ENCODE measurements at regions not wholly inside any gene's neighbourhood (a gene's known extent, or its start where the extent isn't known, plus 50 kb on each side); places are given as distances from the start of the nearest gene placed in this dataset.

- no peak overlapping the region for H3K4me3 ChIP-seq (ENCODE audit: extremely low read depth, insufficient read depth, low read length, poor library complexity, severe bottlenecking)
- H3K4me1 ChIP-seq (ENCODE audit: control insufficient read depth, insufficient read depth, low read length, poor library complexity, severe bottlenecking), result no peaks in the 10 kb centered on the region
- no peak overlapping the region for H3K27ac ChIP-seq (ENCODE audit: low read depth, low read length, severe bottlenecking)
- 88% methylated on average over 1 of the region's 1 CpG; no CpG with 5 or more reads in 1 of the 2 experiments for WGBS, 2 experiments (ENCODE audit: insufficient coverage in 2 of 2)
- H3K9me3 ChIP-seq (ENCODE audit: control insufficient read depth, low read length), result peaks cover 8% of the 10 kb centered on the region
- no peaks in the 10 kb centered on the region for H3K36me3 ChIP-seq (ENCODE audit: control insufficient read depth, insufficient read depth, low read length)
These were observed 385.2 kb downstream of the DUSP10 start for GRCh38 chr1:221356693-221357092.

DNA sequence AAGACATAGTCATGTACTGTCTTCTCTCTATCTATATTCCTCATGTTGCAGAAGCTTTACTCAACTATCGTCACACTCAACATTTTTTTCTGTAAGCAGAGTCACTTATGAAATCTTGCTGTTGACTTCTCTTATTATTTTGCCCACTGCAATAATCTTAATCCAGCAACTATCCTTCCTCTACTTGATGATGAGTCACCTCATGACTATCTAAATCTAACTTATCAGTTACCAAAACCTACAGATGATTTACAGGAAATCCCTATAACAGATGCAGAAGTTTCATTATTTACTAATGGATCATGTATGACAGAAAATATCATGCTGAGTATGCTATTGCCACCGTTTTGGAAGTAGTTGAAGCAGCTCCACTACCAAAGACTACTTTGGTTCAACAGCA lies 378.9 kb downstream of the DUSP10 start:
- Histone ChIP-seq H3K9me3 (ENCODE audit: control insufficient read depth, low read length) (no peaks in the 10 kb centered on the region), H3K36me3 (ENCODE audit: control insufficient read depth, insufficient read depth, low read length) (no peaks in the 10 kb centered on the region), H3K4me3 (ENCODE audit: extremely low read depth, insufficient read depth, low read length, poor library complexity, severe bottlenecking) (no peak overlapping the region), H3K27ac (ENCODE audit: low read depth, low read length, severe bottlenecking) (no peak overlapping the region), H3K4me1 (ENCODE audit: control insufficient read depth, insufficient read depth, low read length, poor library complexity, severe bottlenecking) (no peaks in the 10 kb centered on the region)
- WGBS, 2 experiments (ENCODE audit: insufficient coverage in 2 of 2), result 86% methylated on average over 1 to 2 of the region's 2 CpGs

DNA sequence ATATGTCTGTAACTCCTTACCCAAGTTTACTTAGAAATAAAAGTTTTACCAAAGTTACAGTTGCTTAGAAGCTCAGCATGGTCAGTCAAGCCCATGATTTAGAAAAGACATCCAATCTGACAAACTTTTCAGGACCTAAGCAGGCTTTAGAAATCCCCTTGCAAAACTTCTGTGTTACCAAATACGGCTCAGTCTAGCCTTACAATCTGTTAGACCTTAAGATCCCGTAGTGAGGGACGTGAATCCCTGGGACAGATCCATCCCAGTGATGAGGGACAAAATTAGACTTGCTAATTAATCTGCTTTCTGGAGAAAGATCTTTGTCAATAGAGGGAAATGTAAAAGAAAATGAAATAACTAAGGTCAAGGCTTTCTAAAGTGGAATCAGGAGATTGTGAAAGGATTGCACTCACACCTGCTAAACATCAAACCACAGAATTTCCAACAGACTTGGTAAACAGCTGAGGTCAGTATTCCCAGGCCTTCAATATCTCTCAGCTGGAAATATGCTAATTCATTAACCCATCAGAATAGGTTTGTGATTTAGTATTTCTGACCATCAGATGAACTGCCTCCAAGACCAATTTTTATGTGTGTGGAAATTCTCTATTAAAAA lies 375.3 kb downstream of the DUSP10 start:
- 58 to 71% methylated on average over 1 to 3 of the region's 3 CpGs for WGBS, 2 experiments (ENCODE audit: insufficient coverage in 2 of 2)
- Histone ChIP-seq H3K27ac (ENCODE audit: low read depth, low read length, severe bottlenecking) (no peak overlapping the region), H3K36me3 (ENCODE audit: control insufficient read depth, insufficient read depth, low read length) (no peaks in the 10 kb centered on the region)

DNA sequence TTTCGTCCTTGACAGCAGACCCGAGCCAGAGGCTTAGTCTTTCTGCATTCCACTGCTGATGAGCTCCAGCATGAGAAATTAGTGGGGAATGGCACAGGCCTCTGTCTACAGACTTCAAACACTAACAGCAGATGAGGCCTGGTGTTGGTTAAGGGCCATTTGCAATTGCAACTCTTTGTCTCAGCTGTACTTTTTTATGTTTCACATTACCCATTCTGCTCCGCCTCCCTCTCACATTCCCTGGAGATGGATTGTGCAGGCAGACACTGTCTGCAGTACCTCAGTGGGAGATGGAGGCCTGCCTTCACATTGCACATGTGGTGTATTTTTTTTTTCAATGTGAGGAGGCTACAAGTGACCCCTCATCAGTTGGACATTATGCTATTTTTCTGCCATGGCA lies 370.2 kb downstream of the DUSP10 start:
- no peaks in the 10 kb centered on the region for H3K4me1 ChIP-seq (ENCODE audit: control insufficient read depth, insufficient read depth, low read length, poor library complexity, severe bottlenecking)
- peak overlapping the region; percentile 51 for H3K27ac ChIP-seq (ENCODE audit: low read depth, low read length, severe bottlenecking)
- WGBS, 2 experiments (ENCODE audit: insufficient coverage in 2 of 2), result 58 to 78% methylated on average over 2 to 3 of the region's 3 CpGs
- H3K9me3 ChIP-seq (ENCODE audit: control insufficient read depth, low read length), result peaks cover 4% of the 10 kb centered on the region
- H3K4me3 ChIP-seq (ENCODE audit: extremely low read depth, insufficient read depth, low read length, poor library complexity, severe bottlenecking), result no peak overlapping the region
- H3K36me3 ChIP-seq (ENCODE audit: control insufficient read depth, insufficient read depth, low read length), result no peaks in the 10 kb centered on the region

More for the DNA sequence above, 375.3 kb downstream of the DUSP10 start:
- H3K9me3 ChIP-seq (ENCODE audit: control insufficient read depth, low read length), result peaks cover 4% of the 10 kb centered on the region
- no peaks in the 10 kb centered on the region for H3K4me1 ChIP-seq (ENCODE audit: control insufficient read depth, insufficient read depth, low read length, poor library complexity, severe bottlenecking)
- H3K4me3 ChIP-seq (ENCODE audit: extremely low read depth, insufficient read depth, low read length, poor library complexity, severe bottlenecking), result no peak overlapping the region

DNA sequence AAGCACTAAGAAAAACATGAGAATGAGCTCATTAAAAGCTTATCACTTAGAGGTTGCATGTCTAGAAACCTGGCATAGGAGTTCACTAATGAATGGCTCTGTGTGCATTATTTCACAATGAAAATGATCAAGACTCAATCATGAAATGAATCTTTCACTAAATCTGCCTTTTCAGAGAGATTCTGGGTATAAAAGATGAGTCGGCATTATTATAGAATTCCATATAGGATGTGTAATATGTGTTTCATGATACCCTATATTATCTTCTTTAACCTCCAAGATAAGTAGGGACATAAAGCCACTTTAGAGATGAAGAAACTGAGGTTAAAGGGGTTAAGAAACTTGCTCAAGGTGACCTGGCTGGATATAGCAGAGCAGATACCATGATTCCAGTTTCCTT lies 368.1 kb downstream of the DUSP10 start:
- Histone ChIP-seq H3K4me1 (ENCODE audit: control insufficient read depth, insufficient read depth, low read length, poor library complexity, severe bottlenecking) (no peaks in the 10 kb centered on the region), H3K9me3 (ENCODE audit: control insufficient read depth, low read length) (peaks cover 4% of the 10 kb centered on the region), H3K27ac (ENCODE audit: low read depth, low read length, severe bottlenecking) (no peak overlapping the region), H3K4me3 (ENCODE audit: extremely low read depth, insufficient read depth, low read length, poor library complexity, severe bottlenecking) (no peak overlapping the region), H3K36me3 (ENCODE audit: control insufficient read depth, insufficient read depth, low read length) (no peaks in the 10 kb centered on the region)
- WGBS, 2 experiments (ENCODE audit: insufficient coverage in 2 of 2), result no CpG with 5 or more reads among the region's 1 CpG

GRCh38 chr1:221376286-221376685 lies 365.6 kb downstream of the DUSP10 start:
- no peak overlapping the region for H3K27ac ChIP-seq (ENCODE audit: low read depth, low read length, severe bottlenecking)
- H3K4me1 ChIP-seq (ENCODE audit: control insufficient read depth, insufficient read depth, low read length, poor library complexity, severe bottlenecking), result no peaks in the 10 kb centered on the region
- H3K9me3 ChIP-seq (ENCODE audit: control insufficient read depth, low read length), result peaks cover 3% of the 10 kb centered on the region
- H3K4me3 ChIP-seq (ENCODE audit: extremely low read depth, insufficient read depth, low read length, poor library complexity, severe bottlenecking), result no peak overlapping the region
- WGBS, 2 experiments (ENCODE audit: insufficient coverage in 2 of 2), result 85 to 96% methylated on average over 2 to 4 of the region's 5 CpGs
- H3K36me3 ChIP-seq (ENCODE audit: control insufficient read depth, insufficient read depth, low read length), result no peaks in the 10 kb centered on the region

- no CpG with 5 or more reads among the region's 3 CpGs for WGBS, 2 experiments (ENCODE audit: insufficient coverage in 2 of 2)
- Histone ChIP-seq H3K9me3 (ENCODE audit: control insufficient read depth, low read length) (peaks cover 3% of the 10 kb centered on the region), H3K27ac (ENCODE audit: low read depth, low read length, severe bottlenecking) (no peak overlapping the region), H3K36me3 (ENCODE audit: control insufficient read depth, insufficient read depth, low read length) (no peaks in the 10 kb centered on the region), H3K4me1 (ENCODE audit: control insufficient read depth, insufficient read depth, low read length, poor library complexity, severe bottlenecking) (peaks cover 7% of the 10 kb centered on the region), H3K4me3 (ENCODE audit: extremely low read depth, insufficient read depth, low read length, poor library complexity, severe bottlenecking) (no peak overlapping the region)
These were observed 359.8 kb downstream of the DUSP10 start for GRCh38 chr1:221381910-221382623.

GRCh38 chr1:221392453-221392852 lies 349.4 kb downstream of the DUSP10 start:
- Histone ChIP-seq H3K9me3 (ENCODE audit: control insufficient read depth, low read length) (peaks cover 4% of the 10 kb centered on the region), H3K4me1 (ENCODE audit: control insufficient read depth, insufficient read depth, low read length, poor library complexity, severe bottlenecking) (no peaks in the 10 kb centered on the region), H3K36me3 (ENCODE audit: control insufficient read depth, insufficient read depth, low read length) (no peaks in the 10 kb centered on the region), H3K4me3 (ENCODE audit: extremely low read depth, insufficient read depth, low read length, poor library complexity, severe bottlenecking) (no peak overlapping the region), H3K27ac (ENCODE audit: low read depth, low read length, severe bottlenecking) (no peak overlapping the region)
- WGBS, 2 experiments (ENCODE audit: insufficient coverage in 2 of 2), result no CpG with 5 or more reads among the region's 1 CpG

- WGBS, 2 experiments (ENCODE audit: insufficient coverage in 2 of 2), result 69 to 83% methylated on average over 4 of the region's 6 CpGs
- Histone ChIP-seq H3K36me3 (ENCODE audit: control insufficient read depth, insufficient read depth, low read length) (no peaks in the 10 kb centered on the region), H3K9me3 (ENCODE audit: control insufficient read depth, low read length) (peaks cover 1% of the 10 kb centered on the region), H3K27ac (ENCODE audit: low read depth, low read length, severe bottlenecking) (no peak overlapping the region), H3K4me3 (ENCODE audit: extremely low read depth, insufficient read depth, low read length, poor library complexity, severe bottlenecking) (no peak overlapping the region), H3K4me1 (ENCODE audit: control insufficient read depth, insufficient read depth, low read length, poor library complexity, severe bottlenecking) (no peaks in the 10 kb centered on the region)
These were observed 347.8 kb downstream of the DUSP10 start for GRCh38 chr1:221394011-221394544.

GRCh38 chr1:221396526-221396925 lies 345.4 kb downstream of the DUSP10 start:
- Histone ChIP-seq H3K4me1 (ENCODE audit: control insufficient read depth, insufficient read depth, low read length, poor library complexity, severe bottlenecking) (no peaks in the 10 kb centered on the region), H3K36me3 (ENCODE audit: control insufficient read depth, insufficient read depth, low read length) (no peaks in the 10 kb centered on the region), H3K9me3 (ENCODE audit: control insufficient read depth, low read length) (peaks cover 3% of the 10 kb centered on the region), H3K4me3 (ENCODE audit: extremely low read depth, insufficient read depth, low read length, poor library complexity, severe bottlenecking) (no peak overlapping the region), H3K27ac (ENCODE audit: low read depth, low read length, severe bottlenecking) (no peak overlapping the region)
- WGBS, 2 experiments (ENCODE audit: insufficient coverage in 2 of 2), result 100% methylated on average over 1 of the region's 2 CpGs; no CpG with 5 or more reads in 1 of the 2 experiments

GRCh38 chr1:221397141-221397540 lies 344.7 kb downstream of the DUSP10 start:
- Histone ChIP-seq H3K9me3 (ENCODE audit: control insufficient read depth, low read length) (peaks cover 3% of the 10 kb centered on the region), H3K4me3 (ENCODE audit: extremely low read depth, insufficient read depth, low read length, poor library complexity, severe bottlenecking) (no peak overlapping the region), H3K4me1 (ENCODE audit: control insufficient read depth, insufficient read depth, low read length, poor library complexity, severe bottlenecking) (no peaks in the 10 kb centered on the region), H3K27ac (ENCODE audit: low read depth, low read length, severe bottlenecking) (no peak overlapping the region), H3K36me3 (ENCODE audit: control insufficient read depth, insufficient read depth, low read length) (no peaks in the 10 kb centered on the region)
- WGBS, 2 experiments (ENCODE audit: insufficient coverage in 2 of 2), result 57 to 86% methylated on average over 1 to 2 of the region's 2 CpGs

All from mesodermal cell (in vitro differentiated cells).